C1 segment of cervical spinal cord (tissue), 14 donors: ENCODE measurements at regions not wholly inside any gene's neighbourhood (a gene's known extent, or its start where the extent isn't known, plus 50 kb on each side); places are given as distances from the start of the nearest gene placed in this dataset.

Source experiments
- DNase-seq, 14 donors: peaks; one replicate each; lab custom pipeline; 2025; lab: John Stamatoyannopoulos, UW

DNA sequence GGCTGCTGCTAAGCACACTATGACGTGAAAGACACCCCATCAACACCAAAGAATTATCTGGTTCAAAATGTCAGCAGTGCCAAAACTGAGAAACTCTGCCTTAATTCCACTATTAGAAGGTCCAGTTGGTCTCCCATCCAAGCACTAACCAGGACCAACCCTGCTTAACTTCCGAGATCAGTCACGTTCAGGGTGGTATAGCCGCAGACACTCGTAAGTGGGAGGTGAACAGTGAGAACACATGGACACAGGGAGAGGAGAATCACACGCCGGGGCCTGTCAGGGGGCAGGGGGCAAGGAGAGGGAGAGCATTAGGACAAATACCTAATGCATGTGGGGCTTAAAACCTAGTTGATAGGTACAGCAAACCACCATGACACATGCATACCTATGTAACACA is 83.4 kb downstream of the C13orf42 start:
- no peak for DNase-seq

DNA sequence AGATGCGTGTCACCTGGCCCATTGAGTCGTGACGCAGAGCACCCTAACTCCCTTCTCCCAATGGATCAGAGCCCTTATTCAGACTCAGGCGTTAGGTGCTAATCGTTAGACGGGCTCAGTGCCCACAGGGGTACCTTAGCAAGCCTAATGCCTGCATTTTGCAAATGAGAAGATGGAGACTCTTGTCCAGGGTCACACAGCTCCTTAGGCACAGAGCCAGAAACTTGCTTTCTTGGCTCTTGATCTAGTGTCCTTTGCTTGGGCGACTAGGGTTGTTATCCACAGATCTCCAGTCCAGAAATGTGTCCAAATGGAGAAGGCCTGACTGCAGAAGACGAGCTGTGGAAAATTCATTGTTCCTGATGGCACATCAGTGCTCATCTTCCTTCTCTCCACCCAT is 85.1 kb downstream of the C13orf42 start:
- DNase-seq = no peak

DNA sequence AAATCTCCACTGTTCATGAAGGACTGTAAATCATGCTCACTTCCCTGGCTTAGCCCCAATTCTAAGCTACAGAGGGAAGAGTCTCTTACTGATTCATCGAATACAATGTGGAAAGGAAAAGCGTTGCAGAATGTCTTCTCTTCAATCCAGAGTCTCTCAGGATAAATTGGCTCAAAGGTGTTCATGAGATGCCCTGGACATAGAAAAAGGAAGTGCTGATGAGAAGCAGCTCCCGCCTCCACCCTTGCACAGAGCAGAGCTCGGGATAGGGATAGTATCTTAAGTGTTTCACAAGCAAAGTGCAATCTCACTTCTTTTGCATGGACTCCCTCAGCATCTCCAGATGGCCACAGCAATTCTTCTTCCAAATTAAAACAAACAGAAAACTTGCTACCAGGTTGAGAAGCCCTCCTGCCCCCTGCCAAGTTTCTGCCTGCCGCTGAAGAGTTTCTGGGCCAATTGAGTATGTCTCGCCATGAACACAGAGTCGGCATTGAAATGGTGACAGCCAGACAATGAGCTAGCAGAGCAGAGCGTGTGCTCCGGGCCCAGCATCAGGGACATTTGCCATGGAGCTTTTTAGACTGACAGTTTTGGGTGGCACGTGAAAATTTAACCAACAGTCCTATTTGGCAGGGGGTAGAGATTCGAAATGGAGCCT is 85.7 kb downstream of the C13orf42 start:
- peak in 2 of 14 donors; percentile 18 to 38 for DNase-seq

DNA sequence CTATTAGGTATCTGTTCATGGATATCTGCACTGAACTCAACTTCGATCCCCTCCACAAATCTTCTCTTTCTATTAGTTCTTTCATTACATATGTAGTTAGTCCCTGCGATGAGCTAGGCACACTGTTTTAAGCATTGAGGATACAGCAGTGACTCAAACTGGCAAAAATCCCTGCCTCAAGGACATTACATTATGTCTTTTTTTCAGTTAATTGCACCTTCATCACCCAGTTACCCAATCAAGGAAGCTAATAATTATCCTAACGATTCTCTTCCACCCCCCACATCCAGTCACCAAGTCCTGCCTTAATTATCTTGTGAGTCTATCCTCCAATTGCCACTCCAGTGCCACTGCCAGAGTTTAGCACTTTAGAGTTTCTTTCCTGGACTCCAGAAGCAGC is 89.3 kb downstream of the C13orf42 start:
- no peak for DNase-seq

DNA sequence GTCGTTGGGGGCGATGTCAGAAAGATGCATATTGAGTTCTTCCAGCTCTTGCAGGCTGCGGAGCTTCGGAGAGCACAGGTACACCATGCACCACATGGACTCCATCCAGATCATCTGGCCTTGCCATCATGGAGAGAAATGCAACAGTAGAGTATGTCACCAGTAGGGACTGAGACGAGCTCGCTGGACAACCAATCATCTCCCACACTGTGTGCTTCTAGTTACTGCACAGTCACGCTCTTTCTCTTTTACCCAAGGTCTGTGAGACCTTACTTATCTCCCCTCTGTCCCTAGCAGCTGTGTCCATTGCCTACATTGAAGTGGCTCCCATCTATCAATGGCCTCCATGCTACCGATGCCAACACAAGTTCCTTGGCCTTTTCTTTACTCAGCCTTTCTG is 90.5 kb downstream of the C13orf42 start:
- DNase-seq = no peak

DNA sequence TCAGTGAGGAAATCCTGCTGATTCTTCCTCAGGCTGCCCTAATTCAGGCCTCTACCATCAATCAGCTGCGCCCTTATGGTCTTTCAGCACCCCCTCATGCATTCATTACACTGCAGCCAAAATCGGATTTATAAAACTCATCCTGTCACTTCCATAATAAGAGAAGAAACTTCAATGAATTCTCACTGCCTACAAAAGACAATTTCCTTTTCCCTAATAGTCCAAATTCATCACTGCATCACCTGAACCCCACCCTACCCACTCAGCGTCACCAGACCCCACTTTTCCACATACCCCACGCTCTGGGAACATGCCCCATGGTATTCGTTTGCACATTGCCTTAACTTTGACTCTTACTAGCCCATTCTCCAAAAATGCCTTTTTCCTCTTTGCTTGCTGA is 92.0 kb downstream of the C13orf42 start:
- no peak for DNase-seq

DNA sequence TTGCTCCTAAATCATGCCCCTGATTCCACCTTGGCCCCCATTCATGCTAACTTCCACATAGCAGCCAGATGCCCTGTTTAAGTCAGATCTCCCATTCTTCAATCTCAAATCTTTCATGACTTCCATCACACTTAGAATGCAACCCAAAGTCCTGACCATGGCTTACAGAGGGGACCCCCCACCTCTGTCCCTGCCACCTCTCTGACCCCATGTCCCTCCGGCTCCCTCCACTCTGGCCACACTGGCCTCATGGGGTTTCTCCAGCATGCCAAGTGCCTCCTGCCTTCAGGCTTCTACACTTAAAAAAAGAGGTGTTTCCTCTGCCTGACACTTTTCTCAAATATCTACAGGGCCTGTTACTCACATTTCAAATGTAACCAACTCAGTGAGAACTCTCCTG is 93.6 kb downstream of the C13orf42 start:
- DNase-seq = no peak

DNA sequence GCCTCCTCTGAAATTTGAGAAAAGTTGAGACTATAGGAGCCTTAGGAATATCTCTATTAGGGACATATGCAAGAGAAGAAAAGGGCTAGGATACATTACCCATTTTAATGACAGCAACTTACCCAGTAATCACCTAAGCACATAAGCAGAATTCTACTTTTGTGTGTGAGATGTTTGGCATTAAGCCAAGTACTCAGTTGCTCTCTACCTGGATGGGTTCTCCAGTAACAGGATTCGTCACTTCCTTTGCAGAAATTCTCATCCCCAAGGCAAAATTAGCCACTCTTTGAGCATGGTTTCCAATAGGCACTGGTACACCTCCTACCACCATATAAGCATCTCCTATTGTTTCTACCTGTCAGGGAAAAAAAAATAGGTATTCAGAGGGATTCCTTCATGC is 95.1 kb downstream of the C13orf42 start:
- DNase-seq = no peak

DNA sequence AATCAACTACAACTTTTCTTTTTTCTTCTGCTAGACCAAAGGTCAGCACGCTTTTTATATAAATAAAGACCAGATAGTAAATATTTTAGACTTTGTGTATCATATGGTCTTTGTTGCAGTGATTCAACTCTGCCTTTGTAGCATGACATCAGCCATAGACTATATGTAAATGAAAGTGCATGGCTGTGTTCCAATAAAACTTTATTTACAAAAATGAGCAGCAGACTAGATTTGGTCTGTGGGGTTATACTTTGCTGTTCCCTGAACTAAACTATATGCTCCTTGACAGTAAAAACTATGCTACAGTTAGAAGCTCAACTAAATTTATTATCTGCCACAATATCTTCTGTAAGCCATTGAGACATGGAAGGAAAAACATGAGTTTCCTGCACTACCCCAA is 100.0 kb downstream of the RNASEH2B start:
- DNase-seq = no peak

DNA sequence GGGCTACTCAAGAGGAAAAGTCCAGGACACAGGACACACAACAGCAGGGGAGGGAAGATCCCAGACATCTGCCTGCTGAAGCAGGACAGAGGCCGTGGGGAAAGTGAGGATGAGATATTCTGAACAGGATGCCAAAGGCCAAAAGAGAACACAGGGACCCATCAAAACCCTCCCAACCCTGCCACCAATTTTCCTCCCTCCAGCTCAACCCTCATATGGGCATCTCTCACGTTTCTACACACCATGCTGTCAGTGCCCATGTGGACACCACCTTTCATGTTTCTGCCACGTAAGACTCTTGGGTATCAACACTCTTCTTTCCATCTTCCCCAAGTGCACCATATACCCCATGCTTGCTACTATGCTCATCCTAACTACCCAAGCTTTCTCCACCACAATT is 97.6 kb downstream of the RNASEH2B start:
- no peak for DNase-seq

DNA sequence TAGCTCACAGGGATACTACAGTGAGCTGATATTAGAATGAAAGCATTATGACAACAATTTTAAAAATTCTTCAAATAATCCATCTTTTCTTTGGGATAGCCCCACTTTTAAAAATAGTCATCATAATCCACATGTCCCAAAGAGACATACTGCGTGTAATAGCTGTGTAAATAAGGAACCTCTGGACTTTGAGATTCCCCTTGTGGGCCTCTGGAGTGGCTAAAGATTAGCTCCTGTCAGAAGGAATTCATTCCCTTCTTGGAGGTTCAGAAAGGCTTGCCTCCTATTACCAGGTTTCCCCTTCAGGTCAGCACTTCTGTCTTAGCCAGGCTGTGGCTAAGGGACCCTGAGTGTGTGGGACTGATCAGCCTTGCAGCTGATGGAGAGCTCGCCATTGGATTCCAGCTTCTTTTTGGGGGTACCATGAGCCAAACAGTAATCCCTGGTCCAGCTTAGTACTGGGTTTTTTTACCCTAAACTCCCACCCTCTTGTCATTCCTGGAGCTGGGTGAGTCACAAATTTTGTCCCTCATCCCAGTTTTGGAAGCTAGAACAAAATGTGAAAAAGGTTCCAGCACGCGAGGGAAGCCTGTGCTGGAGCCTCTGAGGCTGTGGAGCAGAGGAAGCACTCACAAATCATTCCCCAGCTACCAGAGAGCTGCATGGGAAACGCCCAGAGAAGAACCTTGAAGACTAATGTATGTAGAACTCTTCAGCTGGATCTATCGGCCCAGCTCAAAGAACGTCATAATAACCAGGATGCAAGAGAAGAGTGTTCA is 96.7 kb downstream of the RNASEH2B start:
- DNase-seq = no peak
